ENCODE measurements at regions not wholly inside any gene's neighbourhood (a gene's known extent, or its start where the extent isn't known, plus 50 kb on each side); places are given as distances from the start of the nearest gene placed in this dataset.

DNA sequence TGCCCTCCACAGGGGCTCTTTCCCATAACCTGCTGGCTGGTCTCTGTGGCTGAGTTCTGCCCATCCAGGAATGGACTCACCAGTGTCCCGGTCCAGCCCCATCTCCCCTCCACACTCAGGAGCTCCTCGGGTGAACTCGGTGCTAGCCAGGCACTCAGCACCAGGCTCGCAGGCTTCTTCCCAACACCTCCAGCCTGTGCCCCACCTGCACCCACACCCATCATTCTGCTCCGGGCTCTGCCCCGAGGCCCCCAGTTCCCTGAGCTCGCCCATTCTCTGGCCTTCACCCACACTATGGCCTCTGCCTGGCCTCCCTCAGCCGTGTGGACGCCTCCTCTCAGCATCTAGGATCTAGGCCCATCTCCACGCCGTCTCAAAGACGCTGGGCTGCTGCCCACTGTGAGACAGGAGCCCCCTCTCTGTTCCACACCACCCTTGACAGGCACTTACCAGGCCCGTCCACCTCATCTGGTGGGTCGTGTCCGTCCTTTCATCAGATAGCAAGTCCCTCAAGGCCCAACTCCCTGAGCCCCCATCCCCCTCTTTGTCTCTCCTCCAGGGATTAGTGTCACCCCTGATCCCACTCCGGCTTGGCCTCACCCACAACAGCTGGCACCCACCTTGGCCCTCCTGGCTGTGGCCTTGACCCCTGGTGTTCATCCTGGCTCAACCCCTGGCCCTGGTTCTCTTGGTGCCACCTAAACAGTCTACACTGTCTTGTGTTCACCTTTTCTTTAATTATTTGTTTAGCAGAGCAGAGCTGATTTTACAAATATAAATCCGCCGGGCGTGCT, 76.0 kb upstream of the FAM20C start:
- TF ChIP-seq RARB (CRISPR knock-in tag; IDR thresholded peaks at IDR 0.05) (no peak), CSDC2 (CRISPR knock-in tag; IDR thresholded peaks at IDR 0.05) (no peak), ZFP30 (CRISPR knock-in tag; IDR thresholded peaks at IDR 0.05) (no peak)
- TF ChIP-seq, protein P1, sequence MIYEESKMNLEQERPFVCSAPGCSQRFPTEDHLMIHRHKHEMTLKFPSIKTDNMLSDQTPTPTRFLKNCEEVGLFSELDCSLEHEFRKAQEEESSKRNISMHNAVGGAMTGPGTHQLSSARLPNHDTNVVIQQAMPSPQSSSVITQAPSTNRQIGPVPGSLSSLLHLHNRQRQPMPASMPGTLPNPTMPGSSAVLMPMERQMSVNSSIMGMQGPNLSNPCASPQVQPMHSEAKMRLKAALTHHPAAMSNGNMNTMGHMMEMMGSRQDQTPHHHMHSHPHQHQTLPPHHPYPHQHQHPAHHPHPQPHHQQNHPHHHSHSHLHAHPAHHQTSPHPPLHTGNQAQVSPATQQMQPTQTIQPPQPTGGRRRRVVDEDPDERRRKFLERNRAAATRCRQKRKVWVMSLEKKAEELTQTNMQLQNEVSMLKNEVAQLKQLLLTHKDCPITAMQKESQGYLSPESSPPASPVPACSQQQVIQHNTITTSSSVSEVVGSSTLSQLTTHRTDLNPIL (CRISPR knock-in tag; IDR thresholded peaks at IDR 0.05; ENCODE audit: low read depth), result no peak
- TF ChIP-seq, protein P2, sequence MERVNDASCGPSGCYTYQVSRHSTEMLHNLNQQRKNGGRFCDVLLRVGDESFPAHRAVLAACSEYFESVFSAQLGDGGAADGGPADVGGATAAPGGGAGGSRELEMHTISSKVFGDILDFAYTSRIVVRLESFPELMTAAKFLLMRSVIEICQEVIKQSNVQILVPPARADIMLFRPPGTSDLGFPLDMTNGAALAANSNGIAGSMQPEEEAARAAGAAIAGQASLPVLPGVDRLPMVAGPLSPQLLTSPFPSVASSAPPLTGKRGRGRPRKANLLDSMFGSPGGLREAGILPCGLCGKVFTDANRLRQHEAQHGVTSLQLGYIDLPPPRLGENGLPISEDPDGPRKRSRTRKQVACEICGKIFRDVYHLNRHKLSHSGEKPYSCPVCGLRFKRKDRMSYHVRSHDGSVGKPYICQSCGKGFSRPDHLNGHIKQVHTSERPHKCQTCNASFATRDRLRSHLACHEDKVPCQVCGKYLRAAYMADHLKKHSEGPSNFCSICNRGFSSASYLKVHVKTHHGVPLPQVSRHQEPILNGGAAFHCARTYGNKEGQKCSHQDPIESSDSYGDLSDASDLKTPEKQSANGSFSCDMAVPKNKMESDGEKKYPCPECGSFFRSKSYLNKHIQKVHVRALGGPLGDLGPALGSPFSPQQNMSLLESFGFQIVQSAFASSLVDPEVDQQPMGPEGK (CRISPR knock-in tag; IDR thresholded peaks at IDR 0.05; ENCODE audit: borderline replicate concordance), result no peak
